GM19328 (cell line): ENCODE measurements at regions not wholly inside any gene's neighbourhood (a gene's known extent, or its start where the extent isn't known, plus 50 kb on each side); places are given as distances from the start of the nearest gene placed in this dataset.
"Not testable (repeated sequence)": the region's sequence is repeated elsewhere in the genome, so short reads cannot be mapped to it uniquely, and the experiment has no call there.

ENCODE experiments used
- ATAC-seq: cut with Tn5 transposase; IDR thresholded peaks from one replicate; pipeline ENCODE4 v1.9.1; 2021; ENCODE audit warnings: mild to moderate bottlenecking, moderate library complexity; ENCODE audit not compliant: unreplicated experiment

DNA sequence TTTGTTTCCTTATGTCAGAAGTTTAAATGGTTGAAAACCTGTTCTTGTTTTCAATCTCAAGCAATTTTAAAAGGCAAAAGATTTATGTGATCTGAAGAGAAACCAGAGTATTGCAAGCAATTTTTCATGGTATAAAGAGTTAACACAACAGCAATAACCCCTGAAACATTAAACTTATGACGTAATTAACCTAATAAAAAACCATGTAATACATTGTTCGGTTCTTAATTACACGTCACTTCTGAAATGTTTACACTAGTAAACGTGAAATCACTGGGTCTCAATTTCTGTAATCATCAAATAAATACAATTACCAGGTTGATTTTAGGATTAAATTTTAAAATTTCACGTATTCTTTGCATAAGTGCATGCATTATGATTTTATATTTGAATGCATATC is 914.5 kb downstream of the NLGN4X start:
- no peak for ATAC-seq

- no peak for ATAC-seq
Measured at GRCh38 chrX:5307416-5307815, 921.3 kb downstream of the NLGN4X start.

GRCh38 chrX:5306654-5307121 is 922.0 kb downstream of the NLGN4X start:
- ATAC-seq = no peak

- no peak for ATAC-seq
Measured at GRCh38 chrX:5305452-5305851, 923.2 kb downstream of the NLGN4X start.

- ATAC-seq = no peak
Measured at GRCh38 chrX:5295004-5295403, 933.7 kb downstream of the NLGN4X start.

- no peak for ATAC-seq
Measured at GRCh38 chrX:5290635-5291034, 938.0 kb downstream of the NLGN4X start.

DNA sequence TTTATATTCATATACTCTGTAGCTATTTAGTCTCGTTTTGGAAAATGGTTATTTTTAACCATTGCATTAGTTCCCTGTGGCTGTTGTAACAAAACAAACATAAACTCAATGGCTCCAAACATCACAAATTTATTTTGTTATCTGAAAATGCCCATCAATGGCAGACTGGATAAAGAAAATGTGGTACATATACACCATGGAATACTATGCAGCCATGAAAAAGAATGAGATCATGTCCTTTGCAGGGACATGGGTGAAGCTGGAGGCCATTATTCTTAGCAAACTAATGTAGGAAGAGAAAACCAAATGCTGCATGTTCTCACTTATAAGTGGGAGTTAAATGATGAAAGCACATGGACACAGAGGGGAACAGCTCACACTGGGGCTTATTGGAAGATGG is 938.7 kb downstream of the NLGN4X start:
- ATAC-seq = not testable (repeated sequence)

GRCh38 chrX:5278908-5279307 is 949.8 kb downstream of the NLGN4X start:
- no peak for ATAC-seq

- ATAC-seq = no peak
Measured at GRCh38 chrX:5265324-5265850, 963.3 kb downstream of the NLGN4X start.

DNA sequence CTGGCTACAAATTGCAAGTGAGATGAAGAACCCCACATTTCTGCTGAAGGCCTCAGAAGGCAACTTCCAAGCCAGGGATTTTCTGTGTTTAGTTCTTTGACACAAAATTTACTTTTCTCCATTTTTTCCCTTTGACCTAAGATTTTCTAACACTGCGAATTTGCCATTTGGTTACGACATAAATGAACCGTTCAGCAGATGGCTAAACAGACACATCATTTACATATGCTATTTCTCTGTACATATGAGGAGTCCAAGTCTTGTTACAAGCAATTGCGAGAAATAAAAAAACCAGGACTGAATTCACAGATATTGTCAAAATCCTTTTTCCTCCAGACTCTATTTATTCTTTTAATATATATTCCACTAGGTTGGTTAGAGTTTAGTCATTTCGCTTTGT is 978.6 kb downstream of the NLGN4X start:
- ATAC-seq = no peak

DNA sequence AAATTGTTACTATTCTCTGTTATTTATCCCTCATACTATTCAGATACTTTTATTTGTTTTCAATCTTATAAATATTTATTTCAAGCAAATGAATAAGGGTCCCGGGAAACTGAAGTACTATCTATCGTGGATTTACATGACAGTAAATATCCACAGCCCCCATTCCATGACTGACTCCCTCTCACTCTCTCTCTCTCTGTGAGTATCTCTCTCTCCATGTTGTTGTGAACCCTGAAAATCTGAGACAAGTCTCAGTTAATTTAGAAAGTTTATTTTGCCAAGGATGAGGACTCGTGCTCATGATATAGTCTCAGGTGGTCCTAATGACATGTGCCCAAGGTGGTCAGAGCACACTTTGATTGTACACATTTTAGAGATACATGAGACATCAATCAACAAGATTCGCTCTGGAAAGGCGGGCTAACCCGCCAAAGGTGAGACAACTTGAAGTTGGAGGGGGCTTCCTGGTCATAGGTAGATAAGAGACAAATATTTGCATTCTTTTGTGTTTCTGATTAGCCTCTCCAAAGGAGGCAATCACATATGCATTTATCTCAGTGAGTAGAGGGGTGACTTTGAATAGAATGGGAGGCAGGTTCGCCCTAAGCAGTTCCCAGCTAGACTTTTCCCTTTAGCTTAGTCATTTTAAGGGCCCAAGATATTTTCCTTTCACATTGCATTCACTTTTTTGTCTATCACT is 986.4 kb downstream of the NLGN4X start:
- no peak for ATAC-seq

DNA sequence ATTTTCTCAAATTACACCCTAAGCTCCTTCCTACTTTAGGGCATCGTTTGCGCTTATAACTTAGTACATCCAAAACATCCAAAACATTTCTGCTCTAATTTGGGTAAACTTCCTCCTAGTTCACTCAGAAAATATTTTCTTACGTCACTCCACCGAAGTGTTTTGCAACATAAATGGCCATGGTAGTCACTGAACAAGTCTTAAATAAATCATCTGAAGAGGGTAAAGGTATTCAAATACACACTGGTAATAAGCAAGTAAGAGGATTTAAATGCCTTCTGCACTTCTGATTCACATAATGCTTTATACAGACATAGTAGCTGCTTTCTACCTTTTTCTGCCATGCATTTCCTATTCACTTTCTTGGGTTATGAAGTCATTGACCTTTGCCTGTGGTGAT is 991.9 kb downstream of the NLGN4X start:
- no peak for ATAC-seq

- ATAC-seq = no peak
Measured at GRCh38 chrX:5236096-5236495, 992.6 kb downstream of the NLGN4X start.

- no peak for ATAC-seq
Measured at GRCh38 chrX:5233830-5234229, 994.8 kb downstream of the NLGN4X start.

GRCh38 chrX:5220421-5220820 is 1008.2 kb downstream of the NLGN4X start:
- no peak for ATAC-seq

DNA sequence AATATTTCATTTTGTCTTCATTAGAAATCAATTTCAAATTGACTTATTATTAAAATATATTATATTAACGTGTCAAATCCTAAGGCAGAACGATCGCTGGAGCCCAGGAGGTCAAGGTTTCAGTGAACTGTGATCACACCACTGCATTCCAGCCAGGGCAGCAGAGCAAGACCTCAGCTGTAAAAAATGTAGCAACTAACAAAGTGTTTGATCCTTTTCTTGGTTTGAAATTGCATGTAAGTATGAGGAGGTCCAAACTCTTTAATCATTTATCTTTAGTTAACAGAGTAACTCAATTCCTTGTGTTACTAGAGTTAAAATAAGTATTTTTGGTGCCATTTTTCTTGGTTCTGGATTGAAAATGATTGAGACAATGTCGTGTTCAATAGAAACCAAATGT is 1033.9 kb downstream of the NLGN4X start:
- ATAC-seq = no peak

DNA sequence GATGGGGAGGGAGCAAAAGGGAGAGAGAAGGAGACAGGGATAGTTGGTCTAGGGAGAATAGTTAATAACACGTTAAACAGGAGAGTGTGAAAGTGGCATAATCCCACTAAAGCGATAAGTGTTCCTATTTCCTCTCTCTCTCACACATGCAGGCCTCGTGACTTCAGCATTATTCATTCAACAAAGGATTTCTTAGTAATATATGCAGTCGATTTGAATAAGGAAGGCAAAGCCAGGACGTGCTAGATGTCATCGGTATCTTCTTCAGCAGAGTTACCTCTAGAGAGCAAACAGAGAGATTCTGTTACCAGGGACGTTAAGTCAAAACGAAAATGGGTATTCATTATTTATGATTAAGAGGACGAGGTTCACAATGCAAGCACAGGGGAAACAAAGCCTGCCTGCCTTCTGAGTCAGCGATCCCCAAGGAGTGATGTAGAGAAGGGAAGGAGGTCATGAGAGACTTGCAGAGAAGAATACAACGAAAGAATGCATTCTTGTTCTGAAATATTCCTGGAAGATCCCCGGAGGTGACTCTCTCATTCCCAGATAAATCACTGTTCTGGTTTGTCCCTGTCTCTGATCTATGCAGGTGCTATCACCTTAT is 1048.4 kb downstream of the NLGN4X start:
- no peak for ATAC-seq

GRCh38 chrX:5176766-5177165 is 1051.9 kb downstream of the NLGN4X start:
- no peak for ATAC-seq

DNA sequence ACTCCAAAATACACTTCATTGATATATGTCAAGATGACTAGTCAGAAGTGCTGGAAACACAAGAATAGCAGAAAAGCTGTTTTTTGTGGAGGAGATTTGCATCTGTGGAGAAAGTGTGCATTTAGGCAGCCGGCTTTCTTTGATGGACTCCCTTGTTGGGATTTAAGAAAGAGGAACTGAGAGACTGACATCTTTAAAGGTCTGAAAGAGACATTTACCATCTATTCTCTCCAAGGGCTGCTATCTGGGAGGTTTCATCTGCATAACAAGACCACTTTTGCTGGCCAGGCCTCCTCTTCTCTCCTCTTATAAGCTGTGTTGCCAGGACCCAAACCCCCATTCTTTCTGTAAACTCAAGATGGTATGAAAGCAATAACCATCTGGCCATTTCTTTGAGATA is 1065.0 kb downstream of the NLGN4X start:
- ATAC-seq = no peak

DNA sequence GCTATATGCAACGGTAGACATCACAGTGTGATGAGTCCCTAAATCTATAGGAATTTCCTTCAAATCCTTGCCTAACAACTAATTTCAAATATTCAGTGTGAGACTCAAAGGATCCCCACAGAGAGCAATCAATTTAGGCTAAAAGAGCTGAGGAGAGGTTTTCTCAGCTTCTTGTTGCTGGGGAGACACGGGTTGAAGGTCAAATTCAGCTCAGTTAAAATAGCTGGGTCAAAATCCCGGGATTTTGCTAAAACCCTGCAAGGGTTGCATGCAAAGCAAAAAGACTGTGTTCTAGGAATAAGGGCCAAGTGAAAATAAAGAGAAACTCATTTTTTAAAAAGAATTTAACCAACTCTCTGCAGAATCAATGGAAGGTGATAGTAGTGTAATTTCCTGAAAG is 1073.4 kb downstream of the NLGN4X start:
- ATAC-seq = no peak

GRCh38 chrX:5145957-5146356 is 1082.7 kb downstream of the NLGN4X start:
- no peak for ATAC-seq

- no peak for ATAC-seq
Measured at GRCh38 chrX:5142644-5143043, 1086.0 kb downstream of the NLGN4X start.
